ENCODE measurements at regions not wholly inside any gene's neighbourhood (a gene's known extent, or its start where the extent isn't known, plus 50 kb on each side); places are given as distances from the start of the nearest gene placed in this dataset.

DNA sequence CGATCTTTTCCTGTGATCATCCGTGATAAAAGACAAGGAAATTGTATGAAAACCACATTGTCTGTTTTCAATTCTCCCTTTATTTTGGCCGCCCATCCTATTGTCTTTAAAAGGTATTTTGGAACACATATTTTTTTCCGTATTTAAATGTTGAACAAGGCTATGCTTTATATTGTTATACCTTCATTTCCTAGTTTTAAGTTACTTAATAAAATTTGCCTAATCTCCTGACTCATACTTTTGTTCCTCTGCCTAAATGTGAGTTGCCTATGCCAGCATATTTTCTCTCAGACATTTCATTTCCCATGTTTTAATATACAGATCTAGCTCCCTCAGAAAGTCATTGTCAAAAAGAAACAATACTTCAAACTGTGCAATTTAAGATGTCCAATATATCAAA, 104.2 kb downstream of the SLITRK6 start:
- no peaks in the 10 kb centered on the region for H3K4me1 ChIP-seq (ENCODE audit: insufficient read depth)
- Mint-ChIP-seq H3K27me3 (ENCODE audit: insufficient read depth, low read depth, poor library complexity) (no peaks in the 10 kb centered on the region), H3K9me3 (peaks cover 19% of the 10 kb centered on the region), H3K4me1 (peaks cover 4% of the 10 kb centered on the region; the same call in 2 of the 3 replicates), H3K27ac (no peak overlapping the region), H3K4me3 (no peak overlapping the region), H3K36me3 (ENCODE audit: low read depth) (peaks cover 49% of the 10 kb centered on the region)
- TF ChIP-seq EZH2phosphoT487 (IDR thresholded peaks at IDR 0.05; ENCODE audit: unreplicated experiment) (no peak), ZNF114 (CRISPR knock-in tag; IDR thresholded peaks at IDR 0.05) (no peak), JUNB (IDR thresholded peaks at IDR 0.05; ENCODE audit: unreplicated experiment) (no peak)
- TF ChIP-seq, protein P1, sequence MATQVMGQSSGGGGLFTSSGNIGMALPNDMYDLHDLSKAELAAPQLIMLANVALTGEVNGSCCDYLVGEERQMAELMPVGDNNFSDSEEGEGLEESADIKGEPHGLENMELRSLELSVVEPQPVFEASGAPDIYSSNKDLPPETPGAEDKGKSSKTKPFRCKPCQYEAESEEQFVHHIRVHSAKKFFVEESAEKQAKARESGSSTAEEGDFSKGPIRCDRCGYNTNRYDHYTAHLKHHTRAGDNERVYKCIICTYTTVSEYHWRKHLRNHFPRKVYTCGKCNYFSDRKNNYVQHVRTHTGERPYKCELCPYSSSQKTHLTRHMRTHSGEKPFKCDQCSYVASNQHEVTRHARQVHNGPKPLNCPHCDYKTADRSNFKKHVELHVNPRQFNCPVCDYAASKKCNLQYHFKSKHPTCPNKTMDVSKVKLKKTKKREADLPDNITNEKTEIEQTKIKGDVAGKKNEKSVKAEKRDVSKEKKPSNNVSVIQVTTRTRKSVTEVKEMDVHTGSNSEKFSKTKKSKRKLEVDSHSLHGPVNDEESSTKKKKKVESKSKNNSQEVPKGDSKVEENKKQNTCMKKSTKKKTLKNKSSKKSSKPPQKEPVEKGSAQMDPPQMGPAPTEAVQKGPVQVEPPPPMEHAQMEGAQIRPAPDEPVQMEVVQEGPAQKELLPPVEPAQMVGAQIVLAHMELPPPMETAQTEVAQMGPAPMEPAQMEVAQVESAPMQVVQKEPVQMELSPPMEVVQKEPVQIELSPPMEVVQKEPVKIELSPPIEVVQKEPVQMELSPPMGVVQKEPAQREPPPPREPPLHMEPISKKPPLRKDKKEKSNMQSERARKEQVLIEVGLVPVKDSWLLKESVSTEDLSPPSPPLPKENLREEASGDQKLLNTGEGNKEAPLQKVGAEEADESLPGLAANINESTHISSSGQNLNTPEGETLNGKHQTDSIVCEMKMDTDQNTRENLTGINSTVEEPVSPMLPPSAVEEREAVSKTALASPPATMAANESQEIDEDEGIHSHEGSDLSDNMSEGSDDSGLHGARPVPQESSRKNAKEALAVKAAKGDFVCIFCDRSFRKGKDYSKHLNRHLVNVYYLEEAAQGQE (IDR thresholded peaks at IDR 0.05; ENCODE audit: unreplicated experiment), result no peak
- H3K4me2 ChIP-seq, result no peak overlapping the region
- no peak overlapping the region for H2AFZ ChIP-seq
- no peak for ATAC-seq
- no peak overlapping the region for H3K4me3 ChIP-seq
- no peaks in the 10 kb centered on the region for H3F3A ChIP-seq (replicated peaks; ENCODE audit: low read depth)
- no peaks in the 10 kb centered on the region for H3K79me2 ChIP-seq (replicated peaks; ENCODE audit: insufficient read depth)
- H3K27me3 ChIP-seq (ENCODE audit: insufficient read depth), result no peaks in the 10 kb centered on the region
- no peak for DNase-seq (ENCODE audit: low spot score)
- peaks cover 5% of the 10 kb centered on the region; the same call in 1 of the 2 replicates for H3K36me3 ChIP-seq (ENCODE audit: insufficient read depth)
- H3K27ac ChIP-seq (ENCODE audit: low read depth), result no peak overlapping the region
- H4K20me1 ChIP-seq (replicated peaks; ENCODE audit: insufficient read depth), result no peaks in the 10 kb centered on the region
- H3K9me2 ChIP-seq (ENCODE audit: insufficient read depth), result 0 out of 2 replicates have a peak, but pooled peaks cover 6% of the 10 kb centered on the region

DNA sequence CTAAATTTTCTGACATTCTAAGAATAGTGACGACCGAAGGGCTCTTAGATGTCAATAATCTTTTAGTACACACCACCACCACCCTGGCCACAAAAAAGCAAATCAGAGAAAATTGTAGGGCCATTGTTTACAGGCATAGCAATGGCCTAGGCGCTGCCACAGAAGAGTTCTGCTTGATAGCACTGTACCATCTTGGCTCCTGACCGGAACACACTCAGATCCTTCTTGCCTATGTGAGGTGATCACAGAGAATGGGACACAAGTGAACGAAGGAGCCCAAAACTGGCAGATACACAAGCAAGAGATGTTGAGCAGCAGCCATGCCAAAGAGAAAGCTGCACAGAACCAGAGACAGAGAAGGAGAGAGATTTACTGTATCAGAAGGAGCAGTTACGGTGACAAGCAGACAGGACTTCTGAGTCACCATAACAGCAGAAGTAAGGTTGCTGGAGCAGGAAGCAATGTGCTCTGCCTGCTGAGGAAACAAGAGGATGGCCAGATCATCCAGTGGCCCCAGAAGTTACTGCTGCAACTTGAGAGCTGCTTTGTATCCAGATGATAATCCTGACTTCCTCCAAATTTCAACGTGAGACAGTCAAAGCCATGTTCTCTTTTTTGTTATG, 105.2 kb downstream of the SLITRK6 start:
- H3K4me3 Mint-ChIP-seq, result no peak overlapping the region
- H3K27me3 Mint-ChIP-seq (ENCODE audit: insufficient read depth, low read depth, poor library complexity), result no peaks in the 10 kb centered on the region
- no peak overlapping the region for H3K4me2 ChIP-seq
- no peaks in the 10 kb centered on the region for H3F3A ChIP-seq (replicated peaks; ENCODE audit: low read depth)
- H2AFZ ChIP-seq, result no peak overlapping the region
- peak overlapping the region; percentile 12; the same call in 1 of the 2 replicates for H3K27ac Mint-ChIP-seq
- H3K9me2 ChIP-seq (ENCODE audit: insufficient read depth), result 0 out of 2 replicates have a peak, but pooled peaks cover 6% of the 10 kb centered on the region
- no peaks in the 10 kb centered on the region for H3K79me2 ChIP-seq (replicated peaks; ENCODE audit: insufficient read depth)
- no peaks in the 10 kb centered on the region for H4K20me1 ChIP-seq (replicated peaks; ENCODE audit: insufficient read depth)
- H3K36me3 Mint-ChIP-seq (ENCODE audit: low read depth), result peaks cover 39% of the 10 kb centered on the region
- TF ChIP-seq POLR2AphosphoS5 (IDR thresholded peaks at IDR 0.05; ENCODE audit: low read depth) (no peak), NANOG (IDR thresholded peaks at IDR 0.05; ENCODE audit: borderline replicate concordance) (no peak), CREB1 (CRISPR knock-in tag; IDR thresholded peaks at IDR 0.05; ENCODE audit: low read depth) (no peak)
- TF ChIP-seq, protein P1 (IDR thresholded peaks at IDR 0.05; ENCODE audit: unreplicated experiment), result no peak
- TF ChIP-seq, protein P2, sequence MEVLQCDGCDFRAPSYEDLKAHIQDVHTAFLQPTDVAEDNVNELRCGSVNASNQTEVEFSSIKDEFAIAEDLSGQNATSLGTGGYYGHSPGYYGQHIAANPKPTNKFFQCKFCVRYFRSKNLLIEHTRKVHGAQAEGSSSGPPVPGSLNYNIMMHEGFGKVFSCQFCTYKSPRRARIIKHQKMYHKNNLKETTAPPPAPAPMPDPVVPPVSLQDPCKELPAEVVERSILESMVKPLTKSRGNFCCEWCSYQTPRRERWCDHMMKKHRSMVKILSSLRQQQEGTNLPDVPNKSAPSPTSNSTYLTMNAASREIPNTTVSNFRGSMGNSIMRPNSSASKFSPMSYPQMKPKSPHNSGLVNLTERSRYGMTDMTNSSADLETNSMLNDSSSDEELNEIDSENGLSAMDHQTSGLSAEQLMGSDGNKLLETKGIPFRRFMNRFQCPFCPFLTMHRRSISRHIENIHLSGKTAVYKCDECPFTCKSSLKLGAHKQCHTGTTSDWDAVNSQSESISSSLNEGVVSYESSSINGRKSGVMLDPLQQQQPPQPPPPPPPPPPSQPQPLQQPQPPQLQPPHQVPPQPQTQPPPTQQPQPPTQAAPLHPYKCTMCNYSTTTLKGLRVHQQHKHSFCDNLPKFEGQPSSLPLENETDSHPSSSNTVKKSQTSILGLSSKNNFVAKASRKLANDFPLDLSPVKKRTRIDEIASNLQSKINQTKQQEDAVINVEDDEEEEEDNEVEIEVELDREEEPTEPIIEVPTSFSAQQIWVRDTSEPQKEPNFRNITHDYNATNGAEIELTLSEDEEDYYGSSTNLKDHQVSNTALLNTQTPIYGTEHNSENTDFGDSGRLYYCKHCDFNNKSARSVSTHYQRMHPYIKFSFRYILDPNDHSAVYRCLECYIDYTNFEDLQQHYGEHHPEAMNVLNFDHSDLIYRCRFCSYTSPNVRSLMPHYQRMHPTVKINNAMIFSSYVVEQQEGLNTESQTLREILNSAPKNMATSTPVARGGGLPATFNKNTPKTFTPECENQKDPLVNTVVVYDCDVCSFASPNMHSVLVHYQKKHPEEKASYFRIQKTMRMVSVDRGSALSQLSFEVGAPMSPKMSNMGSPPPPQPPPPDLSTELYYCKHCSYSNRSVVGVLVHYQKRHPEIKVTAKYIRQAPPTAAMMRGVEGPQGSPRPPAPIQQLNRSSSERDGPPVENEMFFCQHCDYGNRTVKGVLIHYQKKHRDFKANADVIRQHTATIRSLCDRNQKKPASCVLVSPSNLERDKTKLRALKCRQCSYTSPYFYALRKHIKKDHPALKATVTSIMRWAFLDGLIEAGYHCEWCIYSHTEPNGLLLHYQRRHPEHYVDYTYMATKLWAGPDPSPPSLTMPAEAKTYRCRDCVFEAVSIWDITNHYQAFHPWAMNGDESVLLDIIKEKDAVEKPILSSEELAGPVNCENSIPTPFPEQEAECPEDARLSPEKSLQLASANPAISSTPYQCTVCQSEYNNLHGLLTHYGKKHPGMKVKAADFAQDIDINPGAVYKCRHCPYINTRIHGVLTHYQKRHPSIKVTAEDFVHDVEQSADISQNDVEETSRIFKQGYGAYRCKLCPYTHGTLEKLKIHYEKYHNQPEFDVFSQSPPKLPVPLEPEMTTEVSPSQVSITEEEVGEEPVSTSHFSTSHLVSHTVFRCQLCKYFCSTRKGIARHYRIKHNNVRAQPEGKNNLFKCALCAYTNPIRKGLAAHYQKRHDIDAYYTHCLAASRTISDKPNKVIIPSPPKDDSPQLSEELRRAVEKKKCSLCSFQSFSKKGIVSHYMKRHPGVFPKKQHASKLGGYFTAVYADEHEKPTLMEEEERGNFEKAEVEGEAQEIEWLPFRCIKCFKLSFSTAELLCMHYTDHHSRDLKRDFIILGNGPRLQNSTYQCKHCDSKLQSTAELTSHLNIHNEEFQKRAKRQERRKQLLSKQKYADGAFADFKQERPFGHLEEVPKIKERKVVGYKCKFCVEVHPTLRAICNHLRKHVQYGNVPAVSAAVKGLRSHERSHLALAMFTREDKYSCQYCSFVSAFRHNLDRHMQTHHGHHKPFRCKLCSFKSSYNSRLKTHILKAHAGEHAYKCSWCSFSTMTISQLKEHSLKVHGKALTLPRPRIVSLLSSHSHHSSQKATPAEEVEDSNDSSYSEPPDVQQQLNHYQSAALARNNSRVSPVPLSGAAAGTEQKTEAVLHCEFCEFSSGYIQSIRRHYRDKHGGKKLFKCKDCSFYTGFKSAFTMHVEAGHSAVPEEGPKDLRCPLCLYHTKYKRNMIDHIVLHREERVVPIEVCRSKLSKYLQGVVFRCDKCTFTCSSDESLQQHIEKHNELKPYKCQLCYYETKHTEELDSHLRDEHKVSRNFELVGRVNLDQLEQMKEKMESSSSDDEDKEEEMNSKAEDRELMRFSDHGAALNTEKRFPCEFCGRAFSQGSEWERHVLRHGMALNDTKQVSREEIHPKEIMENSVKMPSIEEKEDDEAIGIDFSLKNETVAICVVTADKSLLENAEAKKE (CRISPR knock-in tag; IDR thresholded peaks at IDR 0.05), result no peak
- H3K9me3 Mint-ChIP-seq, result peaks cover 9% of the 10 kb centered on the region
- H3K27ac ChIP-seq (ENCODE audit: low read depth), result no peak overlapping the region
- H3K4me1 ChIP-seq (ENCODE audit: insufficient read depth), result no peaks in the 10 kb centered on the region
- no peaks in the 10 kb centered on the region for H3K27me3 ChIP-seq (ENCODE audit: insufficient read depth)
- peaks cover 4% of the 10 kb centered on the region; the same call in 2 of the 3 replicates for H3K4me1 Mint-ChIP-seq
- peak; percentile 14 for DNase-seq (ENCODE audit: low spot score)
- no peak for ATAC-seq
- no peak overlapping the region for H3K4me3 ChIP-seq
- H3K36me3 ChIP-seq (ENCODE audit: insufficient read depth), result peaks cover 5% of the 10 kb centered on the region; the same call in 1 of the 2 replicates
